GM23338 (cell line): ENCODE measurements at regions not wholly inside any gene's neighbourhood (a gene's known extent, or its start where the extent isn't known, plus 50 kb on each side); places are given as distances from the start of the nearest gene placed in this dataset.

Experiments used
- ATAC-seq: fragments of 200-7000 bp; cut with Tn5 transposase; 3 replicates; pipeline ENCODE4 v1.9.1; 2020
- DNase-seq: peaks from one replicate; pipeline ENCODE4 v3.0.0-alpha.2; 2015; ENCODE audit warnings: low spot score
- H2AFZ ChIP-seq: fragments of 200-600 bp; sonication (generic); 2 replicates; pipeline ENCODE4 v1.8.0; 2016; ENCODE audit warnings: antibody characterized with exemption, mild to moderate bottlenecking, moderate library complexity
- H3F3A ChIP-seq: fragments of 200-600 bp; sonication (generic); replicated peaks from 2 replicates; pipeline ENCODE4 v1.8.0; 2017; ENCODE audit warnings: antibody characterized with exemption, mixed run types, low read depth
- H3K27ac ChIP-seq: fragments of 200-600 bp; sonication (generic); 2 replicates; pipeline ENCODE4 v1.6.1; 2016; ENCODE audit warnings: low read depth
- H3K27me3 ChIP-seq: fragments of 200-600 bp; sonication (generic); 2 replicates; pipeline ENCODE4 v1.8.0; 2016; ENCODE audit warnings: mild to moderate bottlenecking, mixed run types, moderate library complexity; ENCODE audit not compliant: insufficient read depth
- H3K36me3 ChIP-seq: fragments of 200-600 bp; sonication (generic); 2 replicates; pipeline ENCODE4 v1.8.0; 2016; ENCODE audit warnings: mild to moderate bottlenecking; ENCODE audit not compliant: insufficient read depth
- H3K4me1 ChIP-seq: fragments of 200-600 bp; sonication (generic); 2 replicates; pipeline ENCODE4 v1.8.0; 2016; ENCODE audit warnings: mild to moderate bottlenecking, moderate library complexity; ENCODE audit not compliant: insufficient read depth
- H3K4me2 ChIP-seq: fragments of 200-600 bp; sonication (generic); 2 replicates; pipeline ENCODE4 v1.7.1; 2017; ENCODE audit warnings: mixed run types
- H3K4me3 ChIP-seq: fragments of 200-600 bp; sonication (generic); 2 replicates; pipeline ENCODE4 v1.6.1; 2016; ENCODE audit warnings: mixed run types
- H3K79me2 ChIP-seq: fragments of 200-600 bp; sonication (generic); replicated peaks from 2 replicates; pipeline ENCODE4 v1.8.0; 2017; ENCODE audit warnings: mild to moderate bottlenecking; ENCODE audit not compliant: insufficient read depth
- H3K9me2 ChIP-seq: fragments of 200-600 bp; sonication (generic); 2 replicates; pipeline ENCODE4 v1.8.0; 2017; ENCODE audit not compliant: insufficient read depth
- H4K20me1 ChIP-seq: fragments of 200-600 bp; sonication (generic); replicated peaks from 2 replicates; pipeline ENCODE4 v1.8.0; 2017; ENCODE audit warnings: mild to moderate bottlenecking; ENCODE audit not compliant: insufficient read depth
- H3K27ac Mint-ChIP-seq: 2 replicates; pipeline ENCODE4 v1.8.0; 2020; ENCODE audit warnings: inconsistent platforms, mild to moderate bottlenecking, moderate library complexity, mixed read lengths
- H3K27me3 Mint-ChIP-seq: 3 replicates; pipeline ENCODE4 v1.8.0; 2022; ENCODE audit warnings: low read depth, mild to moderate bottlenecking, moderate library complexity, mixed read lengths, inconsistent platforms; ENCODE audit not compliant: insufficient read depth, poor library complexity
- H3K36me3 Mint-ChIP-seq: 3 replicates; pipeline ENCODE4 v1.8.0; 2021; ENCODE audit warnings: low read depth, mild to moderate bottlenecking, inconsistent platforms, moderate library complexity, mixed read lengths
- H3K4me1 Mint-ChIP-seq: 3 replicates; pipeline ENCODE4 v1.8.0; 2020; ENCODE audit warnings: mild to moderate bottlenecking, inconsistent platforms, mixed read lengths
- H3K4me3 Mint-ChIP-seq: 3 replicates; pipeline ENCODE4 v1.8.0; 2021; ENCODE audit warnings: moderate library complexity, mild to moderate bottlenecking, inconsistent platforms, mixed read lengths
- H3K9me3 Mint-ChIP-seq: 3 replicates; pipeline ENCODE4 v1.8.0; 2020; ENCODE audit warnings: moderate library complexity, mild to moderate bottlenecking, inconsistent platforms, mixed read lengths
- CREB1 ChIP-seq: fragments of 250-450 bp; sonication (Bioruptor Pico); IDR thresholded peaks from 2 replicates; pipeline ENCODE4 v1.5.0; 2020; ENCODE audit warnings: low read depth, mild to moderate bottlenecking, moderate library complexity
- CTCF ChIP-seq, 2 experiments: fragments of 200-600 bp in 1 of 2; sonication (generic) in 1 of 2; conservative IDR thresholded peaks; 2 replicates each; pipeline versions ENCODE4 v1.5.1 to v1.6.1; 2016 to 2017; ENCODE audit warnings: antibody characterized with exemption in 2 of 2, low read depth in 2 of 2, mild to moderate bottlenecking in 2 of 2, moderate library complexity in 1 of 2
- EZH2 ChIP-seq: fragments of 200-600 bp; sonication (generic); IDR thresholded peaks from one replicate; pipeline ENCODE4 v1.8.0; 2017; ENCODE audit warnings: antibody characterized with exemption, mild to moderate bottlenecking, low read depth; ENCODE audit not compliant: unreplicated experiment
- EZH2phosphoT487 ChIP-seq: fragments of 200-600 bp; sonication (generic); IDR thresholded peaks from one replicate; pipeline ENCODE4 v1.8.1; 2018; ENCODE audit warnings: antibody characterized with exemption; ENCODE audit not compliant: unreplicated experiment
- JUNB ChIP-seq: IDR thresholded peaks from one replicate; pipeline ENCODE4 v1.6.1; 2016; ENCODE audit warnings: antibody characterized with exemption; ENCODE audit not compliant: unreplicated experiment
- POLR2AphosphoS5 ChIP-seq: IDR thresholded peaks from 2 replicates; pipeline ENCODE4 v1.6.1; 2016; ENCODE audit warnings: antibody characterized with exemption, low read depth
- REST ChIP-seq: IDR thresholded peaks from one replicate; pipeline ENCODE4 v1.6.1; 2018; ENCODE audit warnings: antibody characterized with exemption; ENCODE audit not compliant: unreplicated experiment
- ZNF114 ChIP-seq: fragments of 250-450 bp; sonication (Bioruptor Pico); IDR thresholded peaks from 2 replicates; pipeline ENCODE4 v1.5.0; 2020; ENCODE audit warnings: mild to moderate bottlenecking, moderate library complexity
- ZNF462 ChIP-seq: fragments of 250-450 bp; sonication (Bioruptor Pico); IDR thresholded peaks from 2 replicates; pipeline ENCODE4 v1.5.0; 2020; ENCODE audit warnings: mild to moderate bottlenecking, moderate library complexity

GRCh38 chr16:79887541-79888540, 287.3 kb upstream of the MAF start:
- no peaks in the 10 kb centered on the region for H4K20me1 ChIP-seq
- no peak for DNase-seq
- no peak overlapping the region for H2AFZ ChIP-seq
- H3K9me2 ChIP-seq: no peaks in the 10 kb centered on the region; the same call in 1 of the 2 replicates
- ATAC-seq: no peak
- Mint-ChIP-seq H3K27ac (no peak overlapping the region), H3K36me3 (no peaks in the 10 kb centered on the region), H3K9me3 (peaks cover 3% of the 10 kb centered on the region; the same call in 1 of the 3 replicates), H3K4me3 (no peak overlapping the region), H3K27me3 (no peaks in the 10 kb centered on the region), H3K4me1 (no peaks in the 10 kb centered on the region; the same call in 2 of the 3 replicates)
- H3K27ac ChIP-seq: no peak overlapping the region
- no peak overlapping the region for H3K4me2 ChIP-seq
- no peaks in the 10 kb centered on the region for H3K4me1 ChIP-seq
- TF ChIP-seq CREB1 (CRISPR knock-in tag) (no peak), REST (no peak), CTCF (conservative IDR thresholded peaks at IDR 0.05; ENCODE audit: low read depth in 2 of 2) (no peak), EZH2 (no peak), ZNF114 (CRISPR knock-in tag) (no peak), ZNF462 (no peak), POLR2AphosphoS5 (no peak), EZH2phosphoT487 (no peak), JUNB (no peak)
- H3K4me3 ChIP-seq: no peak overlapping the region
- no peaks in the 10 kb centered on the region for H3K27me3 ChIP-seq
- H3K79me2 ChIP-seq: no peaks in the 10 kb centered on the region
- H3K36me3 ChIP-seq: no peaks in the 10 kb centered on the region
- no peaks in the 10 kb centered on the region for H3F3A ChIP-seq
